Kidney capillary endothelial cell (primary cell): ENCODE measurements at regions not wholly inside any gene's neighbourhood (a gene's known extent, or its start where the extent isn't known, plus 50 kb on each side); places are given as distances from the start of the nearest gene placed in this dataset.
A peak's percentile ranks its signal among the peaks of the same experiment; 100 is the strongest.

Experiments used
- DNase-seq: peaks from one replicate; pipeline ENCODE4 v3.0.0-alpha.2; 2018; ENCODE audit warnings: low spot score

DNA sequence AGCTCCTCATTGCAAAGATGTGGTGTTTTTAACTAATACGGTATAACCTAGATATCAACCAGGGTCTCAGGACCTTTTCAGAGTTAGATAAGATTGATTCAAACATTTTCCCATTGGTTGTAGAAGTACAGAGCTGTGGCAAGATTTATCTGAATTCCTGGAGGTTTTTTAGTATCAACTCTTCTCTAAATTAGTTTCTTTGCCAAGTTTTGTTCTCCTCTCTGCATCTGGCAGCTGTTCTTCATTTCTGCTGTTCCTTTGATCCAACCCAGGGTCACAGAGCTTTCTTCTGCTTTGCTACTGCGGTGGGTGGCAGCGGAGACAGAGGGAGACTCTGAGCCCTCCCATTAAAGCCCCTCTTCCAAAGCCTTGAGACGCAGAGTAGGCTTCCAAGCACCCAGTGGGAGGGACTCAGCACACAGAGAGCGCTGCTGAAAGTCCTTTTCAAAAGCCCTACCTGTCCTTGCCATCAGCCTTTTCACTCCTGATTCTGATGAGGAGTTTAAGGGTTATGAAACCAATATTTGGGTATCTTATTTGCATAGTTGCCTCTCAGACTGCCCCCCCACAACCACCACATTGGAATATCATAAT lies 146.3 kb upstream of the EEPD1 start:
- DNase-seq, result no peak

DNA sequence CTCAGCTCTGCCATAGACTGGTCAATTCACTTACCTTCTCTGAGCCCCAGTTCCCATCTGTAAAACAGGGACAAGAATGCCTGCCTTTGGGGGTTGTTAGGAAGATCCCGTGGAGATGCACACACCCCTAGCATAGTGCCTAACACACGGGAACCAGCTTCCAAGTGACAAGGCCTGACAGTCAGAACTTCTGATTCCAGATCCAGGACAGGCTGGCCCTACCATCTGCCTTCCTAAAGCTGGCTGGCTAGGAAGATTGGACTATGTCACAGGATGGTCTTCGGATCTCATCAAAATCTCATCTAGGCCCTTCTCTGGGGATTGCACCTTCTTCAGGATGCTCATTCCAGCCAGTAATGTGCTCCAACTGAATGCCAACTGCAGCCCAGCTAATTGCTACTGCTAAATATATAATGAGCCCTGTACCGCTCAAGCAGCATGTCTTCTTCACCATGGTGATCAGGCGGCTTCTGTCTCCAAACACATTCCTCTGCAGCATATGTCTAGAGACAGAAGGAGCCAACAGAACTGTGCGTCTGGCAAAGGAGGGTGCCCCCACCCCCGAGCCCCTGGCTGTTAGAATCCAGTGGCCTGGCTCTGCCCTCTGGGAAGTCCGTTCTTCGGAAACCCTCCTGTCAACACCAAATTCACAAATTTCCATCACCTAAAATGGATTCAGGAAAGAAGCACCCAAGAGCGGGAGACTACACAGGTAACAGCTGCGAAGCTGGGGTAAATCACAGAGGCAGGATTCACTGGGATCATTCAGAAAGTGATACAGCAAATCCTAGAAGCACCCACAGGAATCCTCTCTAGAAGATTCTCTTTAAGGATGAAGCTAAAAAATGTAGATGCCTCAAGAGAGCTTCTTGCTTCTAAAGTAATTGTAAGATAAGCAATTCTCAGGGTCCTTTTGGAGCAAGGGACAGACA lies 142.1 kb upstream of the EEPD1 start:
- no peak for DNase-seq

DNA sequence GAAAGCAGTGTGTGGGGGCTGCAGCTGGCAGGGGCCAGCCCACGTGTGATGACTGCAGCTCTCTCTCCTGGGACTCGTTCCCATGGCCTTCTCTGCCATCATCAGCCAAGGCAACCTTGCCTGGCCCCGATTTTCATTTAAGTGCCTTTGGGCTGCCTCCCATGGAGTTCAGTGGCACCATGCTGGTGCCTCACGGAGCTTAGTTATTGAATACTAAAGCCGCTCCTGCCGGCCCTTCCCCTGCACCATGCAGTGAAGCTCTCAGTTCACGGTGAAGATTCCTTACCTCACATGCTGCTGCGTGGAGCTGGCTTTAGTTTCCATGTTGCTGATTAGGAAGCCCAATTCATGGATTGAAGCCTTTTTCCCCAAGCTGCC lies 141.5 kb upstream of the EEPD1 start:
- DNase-seq, result no peak

DNA sequence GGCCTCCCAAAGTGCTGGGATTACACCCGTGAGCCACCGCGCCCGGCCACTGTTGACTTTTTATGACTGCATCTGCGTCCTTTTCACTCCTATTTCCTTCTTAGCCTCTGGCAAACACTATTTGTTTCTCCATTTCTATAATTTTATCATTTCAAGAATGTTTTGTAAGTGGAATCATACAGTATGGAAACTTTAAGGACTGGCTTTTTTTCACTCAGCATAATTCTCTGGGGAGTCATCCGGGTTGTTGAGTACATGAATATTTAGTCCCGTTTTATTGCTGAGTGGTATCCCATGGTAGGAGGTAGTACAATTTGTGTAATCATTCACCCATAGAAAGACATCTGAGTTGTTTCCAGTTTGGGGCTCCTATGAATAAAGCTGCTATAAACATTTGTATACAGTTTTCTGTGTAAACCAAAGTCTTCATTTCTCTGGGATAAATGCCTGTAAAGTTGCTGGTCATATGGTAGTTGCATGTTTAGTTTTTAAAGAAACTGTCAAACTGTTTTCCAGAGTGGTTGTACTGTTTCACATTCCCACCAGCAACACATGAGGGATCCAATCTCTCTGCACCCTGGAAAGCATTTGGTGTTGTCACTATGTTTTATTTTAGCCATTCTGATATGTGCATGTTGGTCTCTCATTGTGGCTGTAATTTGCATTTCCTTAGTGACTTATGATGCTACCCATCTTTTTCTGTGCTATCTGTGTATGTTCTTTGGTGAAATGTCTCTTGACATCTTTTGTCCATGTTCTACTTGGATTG lies 139.6 kb upstream of the EEPD1 start:
- no peak for DNase-seq

DNA sequence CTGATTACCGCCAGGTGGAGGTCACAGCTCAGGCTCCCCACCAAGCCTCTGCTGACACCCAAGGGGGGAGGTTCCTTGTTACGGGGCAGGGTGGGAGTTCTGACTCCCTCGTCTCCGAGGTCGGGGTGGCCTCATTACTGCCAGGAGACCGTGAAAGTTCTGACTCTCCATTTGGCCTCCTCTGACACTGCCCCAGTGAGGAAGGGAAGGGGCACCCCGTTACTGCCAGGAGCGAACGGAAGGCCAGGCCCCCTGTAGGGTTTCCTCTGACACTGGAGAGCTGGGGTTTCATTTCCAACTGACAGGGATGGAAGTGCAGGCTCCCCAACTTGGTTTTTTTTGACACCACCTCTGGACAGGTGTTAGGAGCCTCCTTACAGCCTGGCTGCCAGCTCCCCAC lies 138.1 kb upstream of the EEPD1 start:
- DNase-seq, result no peak

DNA sequence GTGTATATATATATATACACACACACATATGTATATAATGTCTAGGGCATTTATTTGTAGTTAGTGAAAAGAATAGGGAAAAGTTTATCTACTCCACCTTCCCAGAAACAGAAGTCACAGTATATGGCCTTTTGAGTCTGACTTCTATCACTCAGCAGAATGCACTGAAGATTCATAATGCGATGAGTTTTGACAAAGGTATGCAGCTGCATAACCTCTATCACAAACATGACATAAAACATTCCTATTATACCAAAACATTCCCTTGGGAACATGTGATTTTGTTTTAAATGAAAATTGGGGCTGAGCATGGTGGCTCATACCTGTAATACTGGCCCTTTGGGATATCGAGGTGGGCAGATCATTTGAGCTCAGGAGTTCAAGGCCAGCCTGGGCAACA lies 137.3 kb upstream of the EEPD1 start:
- DNase-seq, result no peak

DNA sequence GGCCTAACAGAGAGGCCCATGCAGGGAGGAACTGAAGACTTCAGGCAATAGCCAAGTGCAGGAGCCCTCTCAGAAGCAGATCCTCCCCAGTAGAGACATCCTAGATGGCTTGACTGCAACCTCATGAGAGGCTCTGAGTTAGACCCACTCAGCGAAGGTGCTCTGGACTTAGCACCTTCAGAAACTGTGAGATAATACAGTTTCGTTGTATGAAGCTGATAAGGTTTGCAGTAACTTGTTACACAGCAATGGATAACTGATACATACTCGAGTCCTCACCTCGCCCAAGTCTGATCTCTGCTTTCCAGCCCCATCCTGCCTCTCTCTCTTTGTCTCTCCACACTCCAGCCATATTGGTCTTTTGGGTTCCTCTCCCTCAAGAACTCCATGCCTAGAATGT lies 136.4 kb upstream of the EEPD1 start:
- no peak for DNase-seq

DNA sequence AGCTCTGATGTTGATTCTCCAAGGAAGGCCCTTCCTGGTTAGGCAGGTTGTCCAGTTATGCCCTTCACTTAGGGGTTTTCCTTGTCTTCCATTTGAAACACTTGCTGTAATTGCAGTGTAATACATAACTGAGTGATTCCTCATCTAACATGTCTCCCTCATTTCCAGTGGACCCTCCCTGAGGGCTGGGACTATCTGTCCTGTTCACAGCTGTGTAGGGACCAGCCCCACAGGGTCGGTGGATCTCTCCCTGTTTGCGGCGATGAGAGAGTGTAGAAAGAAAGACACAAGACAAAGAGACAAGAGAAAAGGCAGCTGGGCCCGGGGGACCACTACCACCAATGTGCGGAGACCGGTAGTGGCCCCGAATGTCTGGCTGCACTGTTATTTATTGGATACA lies 135.9 kb upstream of the EEPD1 start:
- DNase-seq, result no peak

DNA sequence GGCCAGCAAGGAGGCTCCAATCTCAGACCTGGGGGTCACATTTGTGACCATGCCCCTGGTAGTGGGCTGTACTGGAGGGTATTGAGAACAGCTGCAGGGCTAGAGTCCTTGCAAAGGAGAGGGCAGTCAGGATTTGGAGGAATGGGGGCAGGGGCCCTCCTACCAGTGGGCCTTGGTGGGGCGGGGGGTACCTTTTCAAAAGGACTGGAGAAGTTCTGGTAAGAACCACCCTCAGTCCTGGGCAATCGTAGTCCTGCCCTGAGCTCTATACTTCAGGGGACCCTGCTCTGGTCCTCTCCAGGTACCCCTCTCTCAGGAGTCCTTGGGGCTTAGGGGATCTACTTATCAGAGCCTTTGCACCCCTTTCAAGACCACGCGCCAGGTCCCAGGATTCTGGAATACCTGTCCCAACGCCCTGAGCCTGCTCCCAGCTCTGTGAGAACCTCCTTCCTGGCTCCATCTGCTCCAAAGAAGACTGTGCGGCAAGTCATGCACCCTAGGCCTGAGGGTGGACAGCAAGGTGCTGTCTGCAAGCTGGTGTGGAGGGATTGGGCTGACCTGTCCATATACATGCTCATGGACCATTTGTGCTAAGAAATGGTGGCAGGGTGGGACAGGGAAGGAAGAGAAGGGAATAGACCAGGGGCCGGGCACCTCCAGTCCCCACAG lies 134.1 kb upstream of the EEPD1 start:
- DNase-seq, result no peak

DNA sequence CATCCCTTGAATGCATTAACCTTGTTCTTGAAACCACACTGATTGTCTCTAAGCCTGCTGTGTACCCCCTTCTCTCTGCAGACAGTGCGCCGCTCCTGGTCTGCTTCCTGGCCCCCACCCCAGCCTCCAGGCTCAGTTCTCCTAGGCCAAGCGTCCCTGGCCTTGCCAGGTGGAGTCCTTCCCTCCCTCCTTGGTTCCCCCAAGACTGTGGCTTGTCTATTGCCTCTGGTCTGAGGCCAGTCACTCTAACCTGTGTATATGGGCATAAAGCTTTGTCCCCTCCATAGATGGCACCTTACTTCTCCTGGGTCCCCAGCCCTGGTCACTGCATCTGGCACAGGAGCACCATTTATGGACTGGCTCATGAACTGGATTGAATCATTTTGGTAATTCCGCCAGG lies 133.5 kb upstream of the EEPD1 start:
- no peak for DNase-seq

DNA sequence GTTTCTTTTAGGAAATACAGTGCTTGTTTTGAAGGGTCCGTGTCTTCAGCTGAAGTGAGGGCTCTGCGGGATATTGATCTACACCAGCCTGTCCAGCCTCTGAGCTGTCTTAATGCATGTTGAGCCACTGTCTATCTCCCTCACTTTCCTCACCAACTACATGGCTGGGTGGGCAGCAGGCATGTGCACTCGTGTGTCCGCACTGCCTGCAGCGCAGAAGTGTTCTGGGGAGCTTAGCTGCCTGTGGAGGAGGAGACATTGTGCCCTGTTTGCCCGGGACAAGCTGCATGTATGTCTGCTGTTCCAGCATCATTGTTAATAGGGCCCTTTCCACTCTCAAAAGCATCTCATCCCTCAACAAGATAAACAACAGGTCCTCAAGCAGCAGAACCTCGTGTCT lies 133.1 kb upstream of the EEPD1 start:
- DNase-seq, result no peak

DNA sequence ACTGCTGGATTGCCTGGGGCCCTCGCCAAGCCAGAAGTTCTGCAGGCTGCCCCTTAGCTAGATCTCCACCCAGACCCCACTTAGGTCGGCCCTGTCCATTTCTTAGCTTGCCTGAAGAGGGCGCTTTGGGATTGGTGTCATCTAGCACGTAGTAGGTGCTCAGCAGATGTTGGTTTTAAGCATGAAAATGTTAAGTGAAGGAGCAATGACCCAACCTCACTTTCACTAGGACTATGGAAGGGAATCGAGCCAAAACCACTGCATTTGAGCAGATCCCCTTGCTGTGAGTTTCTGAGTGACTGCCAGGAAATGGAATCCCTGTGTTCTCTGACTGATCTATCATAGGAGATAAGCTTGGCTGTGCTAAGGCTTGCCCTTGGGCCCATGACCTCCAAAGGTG lies 131.7 kb upstream of the EEPD1 start:
- no peak for DNase-seq

DNA sequence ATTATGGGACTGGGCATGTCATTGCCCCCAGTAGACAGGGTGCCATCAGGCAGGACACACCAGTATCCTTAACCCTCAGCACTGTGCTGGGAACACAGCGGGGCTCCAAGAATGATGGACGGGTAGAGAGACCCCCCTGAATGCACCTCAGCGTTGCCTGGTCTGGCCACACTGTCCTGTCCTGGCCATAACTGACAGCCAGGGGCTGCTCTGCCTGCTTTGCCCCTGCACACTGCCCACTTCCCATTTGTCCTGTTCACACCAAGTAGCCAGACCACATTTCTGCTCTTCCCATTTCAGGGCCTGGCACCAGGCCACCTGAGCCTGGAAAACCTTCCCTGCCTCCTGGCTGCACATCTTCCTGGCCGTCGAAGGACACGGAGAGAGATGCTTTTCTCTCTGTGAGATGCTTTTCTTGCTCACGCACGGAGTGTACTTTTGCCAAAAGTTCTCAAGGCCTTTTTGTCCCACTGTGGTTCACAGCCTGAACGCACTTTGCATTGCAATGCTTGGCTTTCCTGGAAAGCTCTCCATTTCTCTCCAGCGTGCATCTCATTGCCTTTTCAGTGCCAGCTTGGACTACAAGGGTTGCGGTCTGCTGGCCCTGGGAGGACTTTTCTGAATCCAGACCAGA lies 131.0 kb upstream of the EEPD1 start:
- DNase-seq, result no peak

DNA sequence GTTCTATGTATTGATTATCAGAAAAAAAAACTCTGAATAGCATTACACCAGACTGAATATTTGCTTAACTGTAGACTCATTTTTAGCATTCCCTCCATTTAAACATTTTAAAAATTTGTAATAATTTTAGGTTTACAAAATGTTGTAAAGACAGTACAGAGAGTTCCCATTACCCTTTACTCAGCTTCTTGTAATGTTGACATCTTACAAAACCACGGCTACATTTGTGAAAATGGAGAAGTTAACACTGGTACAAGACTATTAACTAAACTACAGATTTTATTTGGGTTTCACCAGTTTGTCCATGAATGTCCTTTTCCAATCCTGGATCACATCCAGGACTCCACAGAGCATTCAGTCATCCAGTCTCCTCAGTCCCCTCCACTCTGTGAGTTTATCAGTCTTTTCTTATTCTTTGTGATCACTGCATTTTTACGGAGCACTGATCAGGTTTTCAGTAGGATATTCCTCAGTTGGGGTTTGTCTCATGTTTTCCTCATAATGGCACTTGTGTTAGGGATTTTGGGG lies 130.0 kb upstream of the EEPD1 start:
- no peak for DNase-seq

DNA sequence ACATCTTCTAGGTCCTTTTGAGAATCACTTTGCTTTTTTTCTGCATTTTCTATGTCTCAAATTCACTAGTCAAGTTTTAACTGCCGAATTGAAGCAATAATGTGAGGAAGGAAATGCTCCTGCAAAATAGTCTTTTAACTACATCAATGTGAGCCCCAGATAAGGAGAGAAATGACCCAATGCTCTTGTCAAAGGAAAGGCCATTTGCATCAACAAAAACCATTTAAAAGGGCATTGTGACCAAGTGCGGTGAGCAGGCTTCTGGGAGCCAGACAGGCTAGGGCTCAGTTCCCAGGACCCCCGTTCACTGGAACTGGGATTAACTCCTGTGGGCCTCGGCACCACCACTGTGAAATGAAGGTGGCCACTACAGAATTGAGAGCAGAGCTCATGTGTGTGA lies 127.9 kb upstream of the EEPD1 start:
- no peak for DNase-seq

DNA sequence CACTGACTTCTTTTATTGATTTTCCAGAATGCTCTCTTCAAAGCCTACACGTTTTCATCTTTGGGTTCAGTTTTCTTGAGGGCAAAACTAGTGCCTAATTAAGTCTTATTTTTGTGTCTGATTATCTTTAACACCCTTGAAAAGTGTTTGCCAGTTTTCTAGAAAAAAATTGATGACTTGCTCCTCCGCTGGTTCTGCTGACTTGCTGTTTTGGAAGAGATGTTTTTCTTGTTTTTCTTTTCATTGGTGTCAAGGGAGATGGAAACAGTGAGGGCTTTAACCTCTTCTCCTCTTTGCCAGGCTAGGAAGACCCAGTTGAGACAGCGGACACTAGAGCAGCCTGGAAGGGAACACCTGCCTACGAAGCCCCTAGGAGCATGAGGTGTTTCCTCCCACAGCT lies 123.7 kb upstream of the EEPD1 start:
- no peak for DNase-seq

DNA sequence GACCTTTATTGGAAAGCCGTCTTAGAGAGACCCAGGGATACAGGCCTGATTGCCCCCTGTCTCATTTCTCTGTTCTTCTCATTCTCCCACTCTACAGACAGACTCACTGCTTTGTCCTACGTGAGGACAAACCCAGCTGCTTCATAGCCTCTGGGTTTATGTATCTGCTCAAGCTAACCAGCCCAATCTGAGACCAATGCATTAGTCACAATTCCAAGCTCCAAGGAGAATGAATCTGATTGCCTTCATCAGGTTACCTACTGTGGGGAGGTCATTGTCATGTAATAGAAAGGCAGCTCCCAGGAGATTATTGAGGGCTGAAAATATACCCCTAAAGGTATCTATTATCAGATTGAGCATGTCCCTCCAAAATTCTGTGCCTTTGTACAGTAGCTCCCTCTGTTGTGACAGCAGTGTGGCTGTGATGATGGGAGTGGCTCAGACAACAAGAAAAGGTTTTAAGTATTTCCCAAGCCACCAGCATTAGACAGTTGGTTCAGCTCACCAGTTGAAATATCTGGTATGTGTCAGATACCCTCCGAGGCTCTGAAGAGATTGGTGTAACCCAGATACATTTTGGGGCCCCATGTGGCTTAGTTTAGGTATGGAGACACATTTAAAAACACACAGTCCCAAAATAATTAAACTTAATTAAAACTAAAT lies 123.1 kb upstream of the EEPD1 start:
- DNase-seq, result no peak

DNA sequence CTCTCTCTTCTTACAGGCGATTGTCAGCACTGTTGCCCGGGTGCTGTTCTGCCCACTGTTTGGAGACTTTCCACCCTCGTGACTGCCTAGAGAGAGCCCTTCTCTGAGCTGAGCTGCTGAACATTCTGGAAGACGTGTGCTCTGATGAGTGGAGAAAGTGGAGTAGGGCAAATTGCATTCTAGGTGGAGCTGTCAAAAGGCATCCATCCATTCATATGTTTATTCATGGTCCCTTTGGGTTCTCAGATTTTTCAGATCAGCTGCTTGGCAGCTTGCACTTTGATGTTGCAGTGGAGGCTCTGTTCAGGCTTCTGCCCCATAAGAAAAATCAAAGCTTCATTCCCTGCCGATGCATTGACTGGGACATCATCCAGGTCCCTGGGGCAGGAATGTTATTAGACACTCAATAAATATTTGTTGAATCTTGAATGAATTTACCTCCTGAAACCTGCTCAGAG lies 120.7 kb upstream of the EEPD1 start:
- DNase-seq, result no peak

DNA sequence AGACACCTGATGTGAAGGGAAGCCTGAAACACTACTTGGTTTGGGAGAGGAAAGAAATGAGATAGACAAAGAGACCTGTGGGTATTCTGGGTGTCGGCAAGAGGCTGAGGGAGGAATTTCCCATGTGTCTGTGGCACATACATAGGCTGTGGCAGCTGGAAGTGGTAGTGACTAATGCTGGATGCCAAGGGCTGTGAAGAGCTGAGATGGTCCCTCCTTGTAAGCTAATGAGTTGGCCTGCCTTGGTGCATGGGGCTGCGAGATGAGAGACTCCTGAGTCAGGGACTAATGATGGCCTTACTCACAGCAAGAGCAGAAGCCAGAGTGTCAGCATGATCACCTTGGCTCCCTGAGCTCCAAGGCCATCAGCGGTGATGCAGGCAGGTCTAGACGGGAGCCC lies 119.0 kb upstream of the EEPD1 start:
- peak; percentile 53 for DNase-seq

DNA sequence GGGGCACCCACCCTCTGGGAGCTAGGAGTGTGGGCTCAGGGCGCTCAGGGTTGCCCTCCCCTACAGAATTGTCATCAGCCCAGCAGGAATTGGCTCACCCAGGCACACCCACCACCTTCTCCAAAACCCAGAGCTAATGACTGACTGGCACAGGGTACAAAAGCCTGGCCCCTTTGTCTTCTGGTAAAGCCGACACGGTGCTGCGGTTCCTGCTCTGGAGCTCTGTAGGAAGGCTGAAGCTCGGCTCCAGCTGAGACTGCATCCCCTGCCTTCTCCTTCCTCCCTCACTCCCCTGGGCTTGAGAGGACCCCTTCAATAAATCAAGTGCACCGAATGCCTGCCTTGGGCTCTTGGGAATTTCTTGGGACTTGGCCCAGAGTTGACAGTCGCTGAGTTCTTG lies 117.9 kb upstream of the EEPD1 start:
- DNase-seq, result no peak

DNA sequence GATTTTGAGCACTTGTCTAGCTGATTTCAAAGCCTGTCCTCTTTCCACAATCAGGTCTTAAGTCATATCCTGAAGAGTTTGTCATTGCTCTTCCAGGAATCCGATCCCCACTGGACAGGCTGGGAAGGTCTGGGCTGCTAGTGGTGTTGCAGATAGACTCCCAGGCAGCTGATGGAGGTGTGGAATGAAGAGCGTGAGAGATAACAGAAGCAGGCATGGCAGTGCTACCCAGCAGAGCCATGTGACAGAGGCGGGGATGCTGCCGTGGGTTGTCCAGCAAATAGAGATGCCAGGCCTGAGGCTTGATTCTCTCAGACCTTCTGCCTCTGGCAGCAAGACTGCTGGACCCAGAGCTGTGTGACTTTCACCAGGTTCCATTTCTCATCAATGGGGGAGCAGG lies 116.5 kb upstream of the EEPD1 start:
- peak; percentile 77 for DNase-seq
